ENCODE measurements at regions not wholly inside any gene's neighbourhood (a gene's known extent, or its start where the extent isn't known, plus 50 kb on each side); places are given as distances from the start of the nearest gene placed in this dataset.

DNA sequence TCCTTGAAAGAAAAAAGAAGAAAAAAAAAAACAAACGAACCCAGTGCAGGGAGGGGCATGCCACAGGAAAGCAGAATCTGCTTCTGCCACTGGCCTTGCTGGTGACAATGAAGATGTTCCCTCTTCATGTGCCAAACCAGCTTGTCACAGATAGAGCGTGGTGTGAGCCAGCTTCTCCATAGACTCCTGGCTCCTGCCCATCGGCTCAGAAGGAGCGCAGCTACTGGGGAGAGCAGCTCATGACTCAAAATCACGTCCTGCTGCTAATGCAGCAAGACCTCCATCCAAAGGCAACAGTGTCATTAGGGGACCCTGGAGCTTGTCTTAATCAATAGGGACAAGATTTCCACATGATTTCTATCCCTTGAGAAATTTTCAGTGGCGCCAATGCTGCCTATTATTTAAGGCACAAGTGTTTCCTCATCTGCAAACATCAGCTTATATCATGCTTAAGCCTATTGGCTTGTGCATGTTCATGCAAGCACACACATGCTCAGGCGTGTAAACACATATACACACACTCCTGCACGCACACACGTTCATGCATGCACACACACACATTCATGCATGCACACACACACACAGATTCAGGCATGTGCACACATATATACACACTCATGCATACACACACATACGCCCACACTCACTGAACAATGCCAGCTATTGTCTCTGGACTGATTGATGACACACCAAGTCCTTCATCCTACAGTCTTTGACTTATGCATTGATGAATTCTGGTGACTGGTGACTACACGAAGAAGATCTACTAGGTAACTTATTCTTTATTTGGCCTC is 682.0 kb upstream of the ID2 start:
- POLR2A ChIA-PET, result interaction anchor here (0.6 kb wide), 2 partner anchors 220 to 592 kb away, joined by 4 to 7 read pairs; no protein-coding TSS in a partner anchor
- Histone ChIP-seq H3K36me3 (ENCODE audit: control insufficient read depth in 2 of 2, insufficient read depth in 1 of 2, low read length in 2 of 2) (no peaks in the 10 kb centered on the region), H3K27ac (ENCODE audit: extremely low read depth, low read depth, low read length) (no peak overlapping the region), H3K4me1 (ENCODE audit: control insufficient read depth, insufficient read depth, low read length) (peaks cover 3% of the 10 kb centered on the region; the same call in 1 of the 2 replicates), H3K4me3 (ENCODE audit: low read depth, low read length) (no peak overlapping the region), H3K9me3 (ENCODE audit: control insufficient read depth, insufficient read depth, low read depth, low read length) (no peaks in the 10 kb centered on the region)
- CTCF ChIA-PET, result no interaction called here
- TF ChIP-seq ZNF600 (tag by site-specific recombination; IDR thresholded peaks at IDR 0.05), result no peak
- TF ChIP-seq, protein P1, sequence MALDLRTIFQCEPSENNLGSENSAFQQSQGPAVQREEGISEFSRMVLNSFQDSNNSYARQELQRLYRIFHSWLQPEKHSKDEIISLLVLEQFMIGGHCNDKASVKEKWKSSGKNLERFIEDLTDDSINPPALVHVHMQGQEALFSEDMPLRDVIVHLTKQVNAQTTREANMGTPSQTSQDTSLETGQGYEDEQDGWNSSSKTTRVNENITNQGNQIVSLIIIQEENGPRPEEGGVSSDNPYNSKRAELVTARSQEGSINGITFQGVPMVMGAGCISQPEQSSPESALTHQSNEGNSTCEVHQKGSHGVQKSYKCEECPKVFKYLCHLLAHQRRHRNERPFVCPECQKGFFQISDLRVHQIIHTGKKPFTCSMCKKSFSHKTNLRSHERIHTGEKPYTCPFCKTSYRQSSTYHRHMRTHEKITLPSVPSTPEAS (tag by site-specific recombination; IDR thresholded peaks at IDR 0.05), result peak; percentile 82

DNA sequence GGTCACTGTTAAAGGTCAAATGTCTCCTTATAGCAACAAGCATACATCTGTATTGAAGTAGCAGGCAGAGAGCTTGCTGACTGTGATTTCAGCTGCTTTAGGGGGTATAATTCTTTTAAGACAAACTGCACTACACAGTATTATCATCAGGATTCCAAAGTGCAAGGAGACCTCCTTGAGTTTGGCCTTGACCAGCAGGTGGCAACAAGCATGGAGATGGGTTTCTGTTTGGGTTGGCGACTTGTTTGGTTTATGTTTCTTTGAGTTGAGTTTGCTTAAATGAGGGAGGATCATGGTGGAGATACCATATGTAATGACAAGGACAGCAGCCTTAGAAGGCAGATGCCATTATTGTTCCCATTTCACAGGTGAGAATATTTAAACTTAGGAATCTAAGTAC is 681.0 kb upstream of the ID2 start:
- H3K9me3 ChIP-seq (ENCODE audit: control insufficient read depth, insufficient read depth, low read depth, low read length), result no peaks in the 10 kb centered on the region
- H3K36me3 ChIP-seq (ENCODE audit: control insufficient read depth in 2 of 2, insufficient read depth in 1 of 2, low read length in 2 of 2), result no peaks in the 10 kb centered on the region
- peaks cover 3% of the 10 kb centered on the region; the same call in 1 of the 2 replicates for H3K4me1 ChIP-seq (ENCODE audit: control insufficient read depth, insufficient read depth, low read length)
- H3K4me3 ChIP-seq (ENCODE audit: low read depth, low read length), result no peak overlapping the region
- no peak for TF ChIP-seq ZFP3 (tag by site-specific recombination; IDR thresholded peaks at IDR 0.05; ENCODE audit: low read depth)
- TF ChIP-seq ZNF184 (tag by site-specific recombination; IDR thresholded peaks at IDR 0.05), result no peak
- TF ChIP-seq MEIS1 (CRISPR knock-in tag; IDR thresholded peaks at IDR 0.05; ENCODE audit: borderline replicate concordance), result no peak
- no peak for TF ChIP-seq ZNF391 (tag by site-specific recombination; IDR thresholded peaks at IDR 0.05; ENCODE audit: borderline replicate concordance, low read depth)
- no peak for TF ChIP-seq HOXC10 (CRISPR knock-in tag; IDR thresholded peaks at IDR 0.05)
- no peak for TF ChIP-seq ZNF623 (tag by site-specific recombination; IDR thresholded peaks at IDR 0.05)
- TF ChIP-seq ZNF558 (tag by site-specific recombination; IDR thresholded peaks at IDR 0.05), result no peak
- TF ChIP-seq, protein P2, sequence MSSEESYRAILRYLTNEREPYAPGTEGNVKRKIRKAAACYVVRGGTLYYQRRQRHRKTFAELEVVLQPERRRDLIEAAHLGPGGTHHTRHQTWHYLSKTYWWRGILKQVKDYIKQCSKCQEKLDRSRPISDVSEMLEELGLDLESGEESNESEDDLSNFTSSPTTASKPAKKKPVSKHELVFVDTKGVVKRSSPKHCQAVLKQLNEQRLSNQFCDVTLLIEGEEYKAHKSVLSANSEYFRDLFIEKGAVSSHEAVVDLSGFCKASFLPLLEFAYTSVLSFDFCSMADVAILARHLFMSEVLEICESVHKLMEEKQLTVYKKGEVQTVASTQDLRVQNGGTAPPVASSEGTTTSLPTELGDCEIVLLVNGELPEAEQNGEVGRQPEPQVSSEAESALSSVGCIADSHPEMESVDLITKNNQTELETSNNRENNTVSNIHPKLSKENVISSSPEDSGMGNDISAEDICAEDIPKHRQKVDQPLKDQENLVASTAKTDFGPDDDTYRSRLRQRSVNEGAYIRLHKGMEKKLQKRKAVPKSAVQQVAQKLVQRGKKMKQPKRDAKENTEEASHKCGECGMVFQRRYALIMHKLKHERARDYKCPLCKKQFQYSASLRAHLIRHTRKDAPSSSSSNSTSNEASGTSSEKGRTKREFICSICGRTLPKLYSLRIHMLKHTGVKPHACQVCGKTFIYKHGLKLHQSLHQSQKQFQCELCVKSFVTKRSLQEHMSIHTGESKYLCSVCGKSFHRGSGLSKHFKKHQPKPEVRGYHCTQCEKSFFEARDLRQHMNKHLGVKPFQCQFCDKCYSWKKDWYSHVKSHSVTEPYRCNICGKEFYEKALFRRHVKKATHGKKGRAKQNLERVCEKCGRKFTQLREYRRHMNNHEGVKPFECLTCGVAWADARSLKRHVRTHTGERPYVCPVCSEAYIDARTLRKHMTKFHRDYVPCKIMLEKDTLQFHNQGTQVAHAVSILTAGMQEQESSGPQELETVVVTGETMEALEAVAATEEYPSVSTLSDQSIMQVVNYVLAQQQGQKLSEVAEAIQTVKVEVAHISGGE (tag by site-specific recombination; conservative IDR thresholded peaks at IDR 0.05; ENCODE audit: low read depth), result no peak
- TF ChIP-seq ZNF24 (tag by site-specific recombination; IDR thresholded peaks at IDR 0.05), result no peak
- TF ChIP-seq, protein P3, sequence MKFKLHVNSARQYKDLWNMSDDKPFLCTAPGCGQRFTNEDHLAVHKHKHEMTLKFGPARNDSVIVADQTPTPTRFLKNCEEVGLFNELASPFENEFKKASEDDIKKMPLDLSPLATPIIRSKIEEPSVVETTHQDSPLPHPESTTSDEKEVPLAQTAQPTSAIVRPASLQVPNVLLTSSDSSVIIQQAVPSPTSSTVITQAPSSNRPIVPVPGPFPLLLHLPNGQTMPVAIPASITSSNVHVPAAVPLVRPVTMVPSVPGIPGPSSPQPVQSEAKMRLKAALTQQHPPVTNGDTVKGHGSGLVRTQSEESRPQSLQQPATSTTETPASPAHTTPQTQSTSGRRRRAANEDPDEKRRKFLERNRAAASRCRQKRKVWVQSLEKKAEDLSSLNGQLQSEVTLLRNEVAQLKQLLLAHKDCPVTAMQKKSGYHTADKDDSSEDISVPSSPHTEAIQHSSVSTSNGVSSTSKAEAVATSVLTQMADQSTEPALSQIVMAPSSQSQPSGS (tag by site-specific recombination; IDR thresholded peaks at IDR 0.05; ENCODE audit: low read depth), result no peak
- TF ChIP-seq ZNF324 (tag by site-specific recombination; IDR thresholded peaks at IDR 0.05), result no peak
- no peak overlapping the region for H3K27ac ChIP-seq (ENCODE audit: extremely low read depth, low read depth, low read length)
- POLR2A ChIA-PET, result no interaction called here
- CTCF ChIA-PET, result no interaction called here

DNA sequence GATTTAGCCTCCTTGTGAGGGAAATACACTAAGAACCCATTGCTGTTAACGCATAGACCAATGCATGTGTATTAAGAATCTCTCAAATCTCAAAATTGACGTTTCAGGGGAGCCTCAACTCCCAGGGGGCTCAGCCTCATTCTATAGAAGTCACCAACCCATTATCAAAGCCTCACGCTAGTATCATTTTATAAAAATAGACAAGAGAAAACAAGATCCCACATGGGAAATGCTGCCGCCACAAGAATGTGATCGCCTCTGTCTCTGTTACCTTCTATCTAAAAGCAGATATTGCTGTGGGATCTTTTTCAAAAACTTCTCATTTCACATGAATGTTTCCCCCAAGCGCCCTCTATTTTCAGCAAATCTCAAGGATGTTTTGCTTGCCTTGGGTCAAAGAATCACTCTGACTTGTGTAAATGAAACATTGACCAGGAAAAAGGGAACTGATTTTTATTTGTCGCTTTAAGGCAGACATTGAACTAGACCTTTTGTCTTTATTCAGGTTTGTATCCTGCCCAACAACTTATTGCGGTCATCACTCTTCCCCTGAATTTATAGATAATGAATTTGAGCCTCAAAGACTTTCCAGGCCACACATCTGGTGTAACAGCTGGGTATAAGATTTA is 679.0 kb upstream of the ID2 start:
- ChIA-PET CTCF (no interaction called here), POLR2A (interaction anchor here (0.6 kb wide), 1 partner anchor 12 kb away, joined by 3 read pairs; no protein-coding TSS in a partner anchor)
- H3K9me3 ChIP-seq (ENCODE audit: control insufficient read depth, insufficient read depth, low read depth, low read length), result no peaks in the 10 kb centered on the region
- no peak overlapping the region for H3K27ac ChIP-seq (ENCODE audit: extremely low read depth, low read depth, low read length)
- H3K4me1 ChIP-seq (ENCODE audit: control insufficient read depth, insufficient read depth, low read length), result peaks cover 3% of the 10 kb centered on the region; the same call in 1 of the 2 replicates
- no peak overlapping the region for H3K4me3 ChIP-seq (ENCODE audit: low read depth, low read length)
- no peaks in the 10 kb centered on the region for H3K36me3 ChIP-seq (ENCODE audit: control insufficient read depth in 2 of 2, insufficient read depth in 1 of 2, low read length in 2 of 2)
- TF ChIP-seq GLI2 (tag by site-specific recombination; IDR thresholded peaks at IDR 0.05; ENCODE audit: borderline replicate concordance, low read depth), result no peak
- no peak for TF ChIP-seq EGR2 (tag by site-specific recombination; IDR thresholded peaks at IDR 0.05; ENCODE audit: low read depth)
- TF ChIP-seq OSR2 (tag by site-specific recombination; IDR thresholded peaks at IDR 0.05), result no peak
- no peak for TF ChIP-seq ZNF510 (tag by site-specific recombination; IDR thresholded peaks at IDR 0.05; ENCODE audit: insufficient replicate concordance)
- TF ChIP-seq BCL11A (tag by site-specific recombination; IDR thresholded peaks at IDR 0.05; ENCODE audit: low read depth), result no peak
- TF ChIP-seq HOXD13 (CRISPR knock-in tag; IDR thresholded peaks at IDR 0.05; ENCODE audit: borderline replicate concordance), result no peak
- TF ChIP-seq ZNF514 (tag by site-specific recombination; IDR thresholded peaks at IDR 0.05), result no peak
- TF ChIP-seq MZF1 (tag by site-specific recombination; IDR thresholded peaks at IDR 0.05; ENCODE audit: borderline replicate concordance), result no peak
- no peak for TF ChIP-seq YY1 (tag by site-specific recombination; IDR thresholded peaks at IDR 0.05)
- TF ChIP-seq, protein P4, sequence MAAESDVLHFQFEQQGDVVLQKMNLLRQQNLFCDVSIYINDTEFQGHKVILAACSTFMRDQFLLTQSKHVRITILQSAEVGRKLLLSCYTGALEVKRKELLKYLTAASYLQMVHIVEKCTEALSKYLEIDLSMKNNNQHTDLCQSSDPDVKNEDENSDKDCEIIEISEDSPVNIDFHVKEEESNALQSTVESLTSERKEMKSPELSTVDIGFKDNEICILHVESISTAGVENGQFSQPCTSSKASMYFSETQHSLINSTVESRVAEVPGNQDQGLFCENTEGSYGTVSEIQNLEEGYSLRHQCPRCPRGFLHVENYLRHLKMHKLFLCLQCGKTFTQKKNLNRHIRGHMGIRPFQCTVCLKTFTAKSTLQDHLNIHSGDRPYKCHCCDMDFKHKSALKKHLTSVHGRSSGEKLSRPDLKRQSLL (tag by site-specific recombination; IDR thresholded peaks at IDR 0.05), result no peak
- no peak for TF ChIP-seq SP2 (tag by site-specific recombination; IDR thresholded peaks at IDR 0.05)
